Mesodermal cell (in vitro differentiated cells): ENCODE measurements at regions not wholly inside any gene's neighbourhood (a gene's known extent, or its start where the extent isn't known, plus 50 kb on each side); places are given as distances from the start of the nearest gene placed in this dataset.

ENCODE experiments used
- H3K27ac ChIP-seq: 2 replicates; pipeline ENCODE4 v1.7.0; 2013; ENCODE audit warnings: mild to moderate bottlenecking, low read depth, low read length, moderate library complexity; ENCODE audit not compliant: severe bottlenecking
- H3K36me3 ChIP-seq: 2 replicates; pipeline ENCODE4 v1.7.1; 2013; ENCODE audit warnings: mild to moderate bottlenecking, low read length, moderate library complexity; ENCODE audit not compliant: control insufficient read depth, insufficient read depth
- H3K4me1 ChIP-seq: one replicate; pipeline ENCODE4 v1.7.1; 2013; ENCODE audit warnings: mild to moderate bottlenecking, low read length; ENCODE audit not compliant: insufficient read depth, control insufficient read depth, poor library complexity, severe bottlenecking
- H3K4me3 ChIP-seq: 2 replicates; pipeline ENCODE4 v1.7.0; 2013; ENCODE audit warnings: low read length, control low read depth, mild to moderate bottlenecking; ENCODE audit not compliant: insufficient read depth, poor library complexity, severe bottlenecking; ENCODE audit errors: extremely low read depth
- H3K9me3 ChIP-seq: 2 replicates; pipeline ENCODE4 v1.7.1; 2013; ENCODE audit warnings: mild to moderate bottlenecking, low read length, moderate library complexity; ENCODE audit not compliant: control insufficient read depth
- WGBS, 2 experiments: methylation state at CpG; one replicate each; pipeline ENCODE4 v1.1.5; 2013; ENCODE audit warnings: missing lambda C conversion rate in 2 of 2; ENCODE audit not compliant: insufficient coverage in 2 of 2; 5-methylcytosine and 5-hydroxymethylcytosine counted together

DNA sequence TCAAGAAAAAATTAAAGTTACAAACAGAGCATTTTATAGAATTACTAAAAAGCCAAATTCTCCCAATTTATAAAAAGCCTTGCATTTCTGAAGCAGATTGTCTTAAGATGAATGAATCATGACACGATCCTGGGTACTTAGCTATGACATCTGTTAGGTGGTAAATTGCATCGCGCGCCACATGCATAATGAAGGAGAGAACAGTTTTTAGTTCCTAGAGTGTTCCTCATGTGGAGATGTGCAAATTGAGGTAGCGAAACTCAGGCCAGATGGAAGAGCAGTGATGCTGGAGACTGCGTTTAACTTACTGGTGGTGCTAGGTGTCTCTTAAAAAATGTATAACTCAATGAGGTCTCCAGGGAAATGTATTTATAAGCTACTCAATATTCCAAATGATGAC lies 516.1 kb downstream of the EFNA5 start:
- 79 to 92% methylated on average over 6 of the region's 6 CpGs for WGBS, 2 experiments
- H3K27ac ChIP-seq: no peak overlapping the region
- H3K4me3 ChIP-seq: no peak overlapping the region
- H3K4me1 ChIP-seq: no peaks in the 10 kb centered on the region
- no peaks in the 10 kb centered on the region for H3K36me3 ChIP-seq
- H3K9me3 ChIP-seq: no peaks in the 10 kb centered on the region

DNA sequence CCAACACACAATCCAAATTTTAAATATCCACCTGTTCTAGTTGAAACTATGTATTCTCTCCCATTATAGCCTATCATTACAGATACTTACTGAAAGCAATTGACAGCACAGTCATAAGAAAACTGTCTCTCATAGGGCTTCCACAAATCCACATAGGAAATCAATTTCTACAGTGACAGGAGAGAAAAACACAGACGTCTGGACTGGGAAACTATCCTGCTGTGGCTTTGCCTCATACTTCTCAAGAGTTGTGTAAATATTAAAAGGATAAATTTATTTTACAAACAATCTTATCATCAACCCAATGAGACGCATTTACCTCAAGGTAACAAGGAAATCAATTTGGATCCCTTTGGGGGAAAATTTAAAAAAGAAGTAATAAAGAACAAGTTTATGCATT lies 517.5 kb downstream of the EFNA5 start:
- no peak overlapping the region for H3K27ac ChIP-seq
- H3K36me3 ChIP-seq: no peaks in the 10 kb centered on the region
- no peaks in the 10 kb centered on the region for H3K9me3 ChIP-seq
- WGBS, 2 experiments: no CpG with 5 or more reads among the region's 2 CpGs
- no peak overlapping the region for H3K4me3 ChIP-seq
- H3K4me1 ChIP-seq: no peaks in the 10 kb centered on the region

GRCh38 chr5:107149243-107150005 lies 521.3 kb downstream of the EFNA5 start:
- no peaks in the 10 kb centered on the region for H3K4me1 ChIP-seq
- WGBS, 2 experiments: 80 to 86% methylated on average over 1 of the region's 3 CpGs
- H3K36me3 ChIP-seq: no peaks in the 10 kb centered on the region
- H3K9me3 ChIP-seq: no peaks in the 10 kb centered on the region
- H3K27ac ChIP-seq: no peak overlapping the region
- no peak overlapping the region for H3K4me3 ChIP-seq

DNA sequence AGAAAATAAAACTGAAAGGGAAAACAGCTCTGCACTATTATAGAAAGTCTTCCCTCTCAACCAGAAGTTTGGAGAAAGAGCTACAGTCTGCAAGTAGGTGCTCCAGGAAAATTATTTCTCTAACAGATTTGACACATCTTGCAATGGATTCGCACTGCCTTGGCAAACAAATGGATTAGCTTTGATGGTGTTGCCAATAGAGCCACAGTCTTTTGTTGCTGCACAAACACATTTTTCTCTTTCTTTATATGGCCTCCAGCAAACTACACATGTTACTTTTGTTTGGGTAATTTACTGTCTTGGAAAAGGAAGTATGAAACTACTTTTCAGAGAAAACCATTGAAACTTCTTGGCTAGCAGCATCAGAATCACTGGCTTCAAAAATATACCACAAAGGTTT lies 523.1 kb downstream of the EFNA5 start:
- WGBS, 2 experiments: 100% methylated on average over 1 of the region's 1 CpG; no CpG with 5 or more reads in 1 of the 2 experiments
- no peak overlapping the region for H3K27ac ChIP-seq

DNA sequence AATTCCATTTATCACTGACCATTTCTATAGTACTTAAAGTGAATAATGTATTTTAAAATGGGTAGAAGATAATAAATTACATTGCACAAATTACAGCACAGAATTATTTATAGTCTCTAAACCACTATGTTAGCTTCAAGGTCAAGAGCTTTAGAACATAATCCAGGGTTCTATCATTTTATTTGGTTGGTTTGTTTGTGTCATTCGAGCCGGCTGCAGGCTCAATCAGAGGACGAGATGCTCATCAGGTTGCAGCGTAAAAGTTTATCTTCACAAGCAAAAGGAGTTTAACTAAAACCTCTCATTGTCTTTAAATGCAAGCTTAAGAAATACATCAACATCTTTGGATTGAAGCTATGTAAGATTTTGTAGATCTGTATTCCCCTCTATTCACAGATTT lies 523.8 kb downstream of the EFNA5 start:
- Histone ChIP-seq H3K9me3 (no peaks in the 10 kb centered on the region), H3K4me1 (no peaks in the 10 kb centered on the region), H3K4me3 (no peak overlapping the region), H3K36me3 (no peaks in the 10 kb centered on the region), H3K27ac (no peak overlapping the region)
- 100% methylated on average over 2 of the region's 4 CpGs; no CpG with 5 or more reads in 1 of the 2 experiments for WGBS, 2 experiments

More for the DNA sequence above, 523.1 kb downstream of the EFNA5 start:
- no peaks in the 10 kb centered on the region for H3K9me3 ChIP-seq
- no peaks in the 10 kb centered on the region for H3K36me3 ChIP-seq
- H3K4me3 ChIP-seq: no peak overlapping the region
- no peaks in the 10 kb centered on the region for H3K4me1 ChIP-seq

DNA sequence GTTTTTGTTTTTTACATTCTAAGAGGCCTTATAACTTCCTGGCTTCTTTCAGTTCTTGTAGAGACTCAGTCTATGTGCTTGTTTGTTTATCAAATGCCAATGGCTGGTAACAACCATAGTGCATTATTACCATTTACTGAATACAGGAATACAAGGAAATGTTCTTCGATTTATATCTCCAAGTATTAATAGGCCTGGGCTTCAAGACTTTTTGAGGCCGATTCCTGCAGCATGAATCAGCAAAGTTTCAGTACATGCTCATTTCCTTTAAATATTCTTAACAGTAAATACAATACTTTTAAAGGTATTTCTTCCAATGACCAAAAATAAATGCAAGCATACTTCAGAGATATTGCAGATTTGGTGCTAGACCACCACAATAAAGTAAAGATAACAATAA lies 535.3 kb downstream of the EFNA5 start:
- Histone ChIP-seq H3K4me1 (no peaks in the 10 kb centered on the region), H3K4me3 (no peak overlapping the region), H3K27ac (no peak overlapping the region), H3K9me3 (no peaks in the 10 kb centered on the region), H3K36me3 (no peaks in the 10 kb centered on the region)
- 100% methylated on average over 1 to 2 of the region's 2 CpGs for WGBS, 2 experiments

DNA sequence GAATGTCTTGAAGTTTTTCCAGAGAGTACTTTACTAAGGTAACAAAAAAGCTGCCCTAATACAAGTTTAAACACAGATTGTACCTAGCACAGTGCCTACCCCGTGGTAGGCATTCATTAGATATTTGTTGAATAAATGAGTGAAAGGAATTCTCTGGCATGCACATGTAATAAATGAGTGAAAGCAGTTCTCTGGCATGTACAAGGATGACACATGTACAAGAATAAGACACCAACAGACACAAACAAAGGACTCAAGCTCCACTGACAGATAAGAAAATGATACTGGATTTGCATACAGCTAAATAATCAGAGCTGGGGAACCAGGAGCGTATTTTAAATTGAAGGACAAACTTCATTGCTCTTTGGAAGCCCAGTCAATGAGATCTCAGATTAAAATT lies 535.8 kb downstream of the EFNA5 start:
- WGBS, 2 experiments: 92 to 100% methylated on average over 1 of the region's 2 CpGs

GRCh38 chr5:107129051-107129450 lies 541.7 kb downstream of the EFNA5 start:
- Histone ChIP-seq H3K4me1 (no peaks in the 10 kb centered on the region), H3K27ac (no peak overlapping the region), H3K4me3 (no peak overlapping the region), H3K36me3 (no peaks in the 10 kb centered on the region), H3K9me3 (no peaks in the 10 kb centered on the region)
- WGBS, 2 experiments: no CpG with 5 or more reads among the region's 1 CpG

More for the DNA sequence above, 535.8 kb downstream of the EFNA5 start:
- Histone ChIP-seq H3K4me1 (no peaks in the 10 kb centered on the region), H3K4me3 (no peak overlapping the region), H3K9me3 (no peaks in the 10 kb centered on the region), H3K27ac (no peak overlapping the region), H3K36me3 (no peaks in the 10 kb centered on the region)

DNA sequence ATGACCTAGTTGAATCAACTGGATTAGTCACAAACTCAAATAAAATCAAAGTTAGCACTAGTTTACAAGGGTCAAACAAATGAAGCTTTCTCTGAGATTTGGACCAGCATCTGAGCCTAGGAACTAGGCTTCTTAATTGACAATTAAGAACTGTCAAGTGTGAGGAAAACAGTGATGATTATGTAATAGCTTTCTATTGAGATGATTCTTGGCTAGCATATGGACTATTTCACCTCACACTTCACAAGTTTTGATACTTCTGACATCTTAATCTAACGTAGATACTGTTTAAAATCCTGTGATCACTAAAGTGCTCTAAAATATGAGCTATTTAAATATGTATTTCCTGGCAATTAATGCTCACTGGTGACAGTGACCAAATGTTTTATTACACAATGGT lies 542.9 kb downstream of the EFNA5 start:
- Histone ChIP-seq H3K36me3 (no peaks in the 10 kb centered on the region), H3K9me3 (no peaks in the 10 kb centered on the region), H3K4me1 (no peaks in the 10 kb centered on the region), H3K27ac (no peak overlapping the region), H3K4me3 (no peak overlapping the region)
- WGBS, 2 experiments: no CpG with 5 or more reads among the region's 1 CpG

DNA sequence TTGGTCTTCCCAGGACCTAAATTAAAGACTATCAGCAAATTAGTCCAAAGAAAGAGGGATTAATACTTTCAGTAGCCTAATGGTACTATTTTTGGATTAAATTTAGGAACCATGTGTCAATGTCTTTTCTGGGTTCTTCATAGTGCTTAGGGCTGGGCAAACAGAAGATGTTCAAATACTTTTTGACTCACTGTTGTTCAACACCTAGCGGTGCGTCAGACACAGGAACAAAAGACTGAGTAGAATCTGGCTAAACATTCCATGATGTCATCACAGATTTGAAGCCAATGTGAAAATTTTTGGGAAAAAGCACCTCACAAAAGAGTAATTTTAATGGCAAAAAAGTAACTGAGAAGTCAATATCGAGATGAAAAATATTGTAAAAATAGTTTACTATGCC lies 544.4 kb downstream of the EFNA5 start:
- Histone ChIP-seq H3K4me3 (no peak overlapping the region), H3K27ac (no peak overlapping the region), H3K4me1 (no peaks in the 10 kb centered on the region), H3K36me3 (no peaks in the 10 kb centered on the region), H3K9me3 (no peaks in the 10 kb centered on the region)
- WGBS, 2 experiments: 94% methylated on average over 2 of the region's 3 CpGs; no CpG with 5 or more reads in 1 of the 2 experiments

DNA sequence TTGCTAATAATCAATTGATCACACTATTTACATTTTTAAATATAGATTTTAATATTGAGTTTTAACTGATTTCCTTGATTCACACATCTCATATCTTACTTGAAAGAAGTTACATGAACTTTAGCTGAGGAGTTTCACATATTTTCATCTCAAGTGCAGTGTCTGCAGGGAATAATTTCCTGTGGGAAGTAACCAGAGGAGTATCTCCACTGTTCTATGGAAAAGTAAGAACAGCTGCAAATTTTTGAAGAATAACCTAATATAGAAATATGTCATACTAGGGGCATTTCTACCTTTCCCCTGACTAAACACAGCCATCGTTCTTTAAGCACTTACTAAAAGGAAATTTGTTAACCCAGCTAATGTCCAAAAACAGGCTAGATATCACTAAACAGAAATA lies 546.4 kb downstream of the EFNA5 start:
- Histone ChIP-seq H3K4me1 (no peaks in the 10 kb centered on the region), H3K9me3 (no peaks in the 10 kb centered on the region), H3K36me3 (no peaks in the 10 kb centered on the region), H3K4me3 (no peak overlapping the region), H3K27ac (no peak overlapping the region)
- WGBS, 2 experiments: 100% methylated on average over 1 of the region's 1 CpG; no CpG with 5 or more reads in 1 of the 2 experiments
